GM19372 (cell line): ENCODE measurements at regions not wholly inside any gene's neighbourhood (a gene's known extent, or its start where the extent isn't known, plus 50 kb on each side); places are given as distances from the start of the nearest gene placed in this dataset.
A peak's percentile ranks its signal among the peaks of the same experiment; 100 is the strongest.
"Not testable (repeated sequence)": the region's sequence is repeated elsewhere in the genome, so short reads cannot be mapped to it uniquely, and the experiment has no call there.

Experiments
- ATAC-seq: cut with Tn5 transposase; IDR thresholded peaks from one replicate; pipeline ENCODE4 v1.9.1; 2021; ENCODE audit warnings: mild to moderate bottlenecking, low read depth, moderate library complexity; ENCODE audit not compliant: unreplicated experiment

GRCh38 chr7:36057323-36057722, 95.7 kb upstream of the EEPD1 start:
- peak; percentile 62 for ATAC-seq

DNA sequence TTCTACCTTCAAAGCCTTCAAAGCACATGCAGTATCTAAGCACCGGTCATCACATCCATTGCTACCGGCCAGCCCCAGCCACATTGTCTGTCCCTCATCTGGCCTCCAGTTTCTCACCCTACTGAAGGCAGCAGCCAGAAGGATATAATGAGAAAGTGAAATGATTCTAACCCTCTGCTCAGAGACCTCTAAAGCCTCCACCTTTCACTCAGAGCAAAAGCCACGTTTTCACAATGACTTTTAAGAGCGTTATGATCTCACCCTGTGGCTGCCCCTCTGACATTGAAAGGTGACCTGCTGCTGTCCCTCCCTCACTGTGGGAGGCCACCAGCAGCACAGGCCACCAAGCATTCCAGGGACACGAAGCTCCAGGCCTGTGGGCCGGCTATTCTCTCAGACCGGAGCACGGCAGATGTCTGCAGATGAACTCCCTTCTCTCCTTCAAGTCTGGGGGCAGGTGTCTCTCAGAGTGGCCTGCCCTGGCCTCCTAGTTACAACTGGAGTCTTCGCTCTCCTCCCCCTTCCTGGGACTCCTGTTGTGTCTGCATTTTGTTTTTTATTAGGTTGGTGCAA, 94.9 kb upstream of the EEPD1 start:
- ATAC-seq: peak; percentile 64

DNA sequence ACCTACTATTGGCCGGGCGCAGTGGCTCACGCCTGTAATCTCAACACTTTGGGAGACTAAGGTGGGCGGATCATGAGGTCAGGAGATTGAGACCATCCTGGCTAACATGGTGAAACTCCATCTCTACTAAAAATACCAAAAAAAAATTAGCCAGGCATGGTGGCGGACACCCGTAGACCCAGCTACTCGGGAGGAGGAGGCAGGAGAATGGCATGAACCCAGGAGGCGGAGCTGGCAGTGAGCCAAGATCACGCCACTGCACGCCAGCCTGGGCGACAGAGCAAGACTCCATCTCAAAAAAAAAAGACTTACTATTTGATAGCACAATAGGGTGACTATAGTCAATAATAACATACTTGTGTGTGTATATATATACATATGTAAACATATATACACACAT, 92.7 kb upstream of the EEPD1 start:
- ATAC-seq: not testable (repeated sequence)

- no peak for ATAC-seq
These were observed 90.8 kb upstream of the EEPD1 start for GRCh38 chr7:36062154-36062815.

DNA sequence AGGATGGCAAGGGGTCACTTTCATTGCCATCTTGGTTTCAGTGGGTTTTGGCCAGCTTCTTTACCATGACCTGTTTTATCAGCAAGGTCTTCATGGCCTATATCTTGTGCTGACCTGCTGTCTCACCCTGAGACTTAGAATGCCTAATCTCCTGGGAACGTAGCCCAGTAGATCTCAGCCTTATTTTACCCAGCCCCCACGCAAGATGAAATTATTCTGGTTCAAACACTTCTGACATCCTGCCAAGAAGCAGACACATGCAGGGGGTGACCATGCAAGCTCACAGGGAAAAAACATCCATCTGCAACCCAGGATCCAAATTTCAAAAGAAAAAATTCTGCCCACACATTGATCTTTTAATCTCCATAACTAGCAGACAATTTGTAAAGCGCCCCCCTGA, 88.4 kb upstream of the EEPD1 start:
- no peak for ATAC-seq

- not testable (repeated sequence) for ATAC-seq
These were observed 87.3 kb upstream of the EEPD1 start for GRCh38 chr7:36065563-36066342.

GRCh38 chr7:36066343-36066664, 86.8 kb upstream of the EEPD1 start:
- no peak for ATAC-seq

- ATAC-seq: no peak
These were observed 82.8 kb upstream of the EEPD1 start for GRCh38 chr7:36070230-36070629.

- ATAC-seq: no peak
These were observed 81.4 kb upstream of the EEPD1 start for GRCh38 chr7:36071605-36072004.

GRCh38 chr7:36072620-36073019, 80.4 kb upstream of the EEPD1 start:
- ATAC-seq: no peak

DNA sequence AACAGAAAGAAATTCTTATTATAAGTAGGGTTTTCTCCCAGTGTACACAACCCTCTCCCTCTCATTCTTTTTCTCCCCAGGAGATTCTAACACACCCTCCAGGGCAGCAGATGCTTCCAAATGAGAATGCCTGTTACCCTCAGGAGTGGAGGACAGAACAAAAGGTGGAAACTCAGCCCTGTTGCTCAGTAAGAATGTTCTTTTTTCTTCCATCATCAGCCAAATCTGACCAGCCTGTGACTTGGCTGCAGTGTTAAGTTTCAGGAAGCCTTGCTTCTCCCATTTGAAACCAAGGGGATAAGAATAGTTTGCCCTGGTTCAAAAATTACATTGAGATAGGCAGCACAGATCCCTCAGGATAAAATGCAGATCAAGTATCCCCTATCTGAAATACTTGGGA, 77.5 kb upstream of the EEPD1 start:
- no peak for ATAC-seq

- no peak for ATAC-seq
These were observed 77.0 kb upstream of the EEPD1 start for GRCh38 chr7:36076074-36076473.

DNA sequence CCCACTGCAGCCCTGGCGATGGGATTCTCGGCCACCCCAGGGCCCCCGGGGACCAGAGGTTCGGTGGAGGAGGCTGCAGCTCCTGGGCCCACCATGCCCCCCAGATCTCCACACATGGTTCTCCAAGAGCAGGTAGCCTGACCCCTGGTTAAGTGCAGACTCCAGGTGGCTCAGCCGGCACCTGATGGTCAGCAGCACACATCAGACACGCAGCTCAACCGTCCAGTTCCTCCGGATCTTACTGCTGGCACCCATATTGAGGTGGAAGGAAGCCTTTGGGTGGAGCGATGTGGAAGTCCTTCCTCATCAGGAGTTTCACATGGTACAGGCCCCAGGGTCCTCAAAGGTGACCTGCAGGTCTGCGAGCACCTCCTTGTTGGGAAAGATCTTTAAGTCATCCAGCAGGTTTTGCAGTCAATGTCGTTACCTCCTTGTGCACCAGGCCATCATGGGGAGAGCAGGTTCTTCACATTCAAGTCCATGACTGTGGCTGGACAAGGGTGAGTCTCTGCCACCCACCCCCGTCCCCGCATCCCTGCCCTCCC, 74.2 kb upstream of the EEPD1 start:
- no peak for ATAC-seq

GRCh38 chr7:36079446-36080025, 73.5 kb upstream of the EEPD1 start:
- ATAC-seq: no peak

GRCh38 chr7:36080843-36081242, 72.2 kb upstream of the EEPD1 start:
- no peak for ATAC-seq

DNA sequence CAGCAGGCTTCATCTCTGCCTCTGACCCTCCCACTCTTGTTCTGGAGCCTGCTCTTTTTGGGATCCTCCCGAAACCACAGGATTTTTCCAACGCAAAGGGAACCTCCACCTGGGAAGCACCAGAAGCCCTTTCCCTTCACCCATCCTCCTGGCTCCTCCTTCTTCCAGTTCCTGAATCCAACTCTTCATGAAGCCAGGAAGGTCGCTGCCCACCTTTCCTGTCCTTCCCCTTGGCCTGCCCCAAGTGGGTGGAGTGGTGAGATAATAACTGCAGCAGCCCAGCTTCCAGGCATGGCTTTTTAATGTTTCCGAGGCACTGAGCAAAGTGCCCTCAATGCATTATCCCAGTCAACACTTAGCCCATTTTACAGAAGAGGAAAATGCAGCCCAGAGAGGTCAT, 70.8 kb upstream of the EEPD1 start:
- no peak for ATAC-seq

- ATAC-seq: no peak
These were observed 70.1 kb upstream of the EEPD1 start for GRCh38 chr7:36082910-36083309.

DNA sequence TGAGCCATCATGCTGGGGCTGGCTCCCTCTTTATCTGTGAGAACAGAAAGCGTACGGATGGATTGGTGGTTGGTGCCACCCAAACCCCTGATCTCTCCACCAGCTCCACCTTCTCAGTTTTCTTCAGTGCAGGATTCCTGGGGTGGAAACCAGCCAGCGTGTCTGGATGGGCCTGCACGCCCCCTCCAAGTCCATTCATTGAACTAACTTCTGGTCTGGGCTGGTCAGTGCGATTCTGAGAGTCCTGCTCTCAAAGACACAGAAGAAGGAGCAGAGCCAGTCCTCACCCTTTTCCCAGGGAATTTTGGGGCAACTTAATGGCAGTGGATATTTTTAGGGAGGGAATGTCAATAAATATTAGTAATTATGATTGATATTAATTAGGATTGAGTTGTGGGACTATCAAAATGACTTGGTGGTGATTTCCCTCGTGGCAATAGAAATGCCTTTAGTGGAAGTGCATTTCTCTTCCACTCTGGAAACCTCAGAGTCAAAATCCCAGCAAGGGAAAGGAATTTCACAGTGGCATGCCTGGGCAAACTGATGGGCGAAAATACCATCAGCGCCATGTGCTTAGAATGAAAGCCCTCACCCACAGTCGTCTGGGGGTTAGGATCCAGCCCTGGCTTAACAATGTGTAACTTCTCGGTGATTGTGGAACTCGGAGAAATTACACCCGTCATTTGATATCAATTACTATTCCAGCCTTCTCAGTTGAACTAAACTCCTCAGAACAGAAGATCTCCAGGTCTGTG, 69.3 kb upstream of the EEPD1 start:
- ATAC-seq: no peak

- no peak for ATAC-seq
These were observed 68.5 kb upstream of the EEPD1 start for GRCh38 chr7:36084485-36085091.

- no peak for ATAC-seq
These were observed 68.0 kb upstream of the EEPD1 start for GRCh38 chr7:36085096-36085495.
